H9 (cell line): ENCODE measurements at regions not wholly inside any gene's neighbourhood (a gene's known extent, or its start where the extent isn't known, plus 50 kb on each side); places are given as distances from the start of the nearest gene placed in this dataset.

ENCODE experiments used
- DNase-seq: peaks from one replicate; pipeline ENCODE4 v3.0.0-alpha.2; 2017
- H2AFZ ChIP-seq: one replicate; pipeline ENCODE4 v1.6.1; 2013; ENCODE audit warnings: mild to moderate bottlenecking, low read length, control low read depth, moderate library complexity
- H2AK5ac ChIP-seq: 2 replicates; pipeline ENCODE4 v1.6.1; 2013; ENCODE audit warnings: low read length, control low read depth, mixed read lengths; ENCODE audit not compliant: insufficient read length
- H2BK120ac ChIP-seq: one replicate; pipeline ENCODE4 v1.6.1; 2013; ENCODE audit warnings: low read depth, mild to moderate bottlenecking, low read length, control low read depth, inconsistent platforms; ENCODE audit not compliant: poor library complexity, severe bottlenecking
- H2BK12ac ChIP-seq: 2 replicates; pipeline ENCODE4 v1.6.1; 2013; ENCODE audit warnings: low read length, control low read depth, mixed read lengths, low read depth; ENCODE audit not compliant: insufficient read length
- H2BK15ac ChIP-seq: 2 replicates; pipeline ENCODE4 v1.6.1; 2013; ENCODE audit warnings: low read depth, low read length, control low read depth
- H2BK20ac ChIP-seq: one replicate; pipeline ENCODE4 v1.6.1; 2013; ENCODE audit warnings: low read depth, mild to moderate bottlenecking, low read length, control low read depth, inconsistent platforms; ENCODE audit not compliant: poor library complexity, severe bottlenecking
- H2BK5ac ChIP-seq: 2 replicates; pipeline ENCODE4 v1.6.1; 2013; ENCODE audit warnings: low read length, control low read depth, mixed read lengths; ENCODE audit not compliant: insufficient read length
- H3K14ac ChIP-seq: 2 replicates; pipeline ENCODE4 v1.6.1; 2013; ENCODE audit warnings: low read length, control low read depth; ENCODE audit not compliant: insufficient read depth
- H3K18ac ChIP-seq: 2 replicates; pipeline ENCODE4 v1.6.1; 2013; ENCODE audit warnings: low read depth, mild to moderate bottlenecking, mixed read lengths, low read length, control low read depth; ENCODE audit not compliant: insufficient read length
- H3K23ac ChIP-seq: 2 replicates; pipeline ENCODE4 v1.6.1; 2013; ENCODE audit warnings: low read length, control low read depth, mixed read lengths, low read depth; ENCODE audit not compliant: insufficient read length
- H3K23me2 ChIP-seq: 2 replicates; pipeline ENCODE4 v1.6.1; 2013; ENCODE audit warnings: low read depth, mild to moderate bottlenecking, mixed read lengths, low read length, control low read depth; ENCODE audit not compliant: insufficient read length, poor library complexity, severe bottlenecking
- H3K27ac ChIP-seq: 2 replicates; pipeline ENCODE4 v1.5.1; 2013; ENCODE audit warnings: low read length, control low read depth, mixed read lengths, low read depth; ENCODE audit not compliant: insufficient read length
- H3K27me3 ChIP-seq: 2 replicates; pipeline ENCODE4 v1.6.1; 2013; ENCODE audit warnings: low read length, control low read depth, inconsistent platforms; ENCODE audit not compliant: insufficient read depth
- H3K4ac ChIP-seq: 2 replicates; pipeline ENCODE4 v1.6.1; 2013; ENCODE audit warnings: low read depth, mild to moderate bottlenecking, control low read depth, inconsistent platforms, low read length, moderate library complexity
- H3K4me1 ChIP-seq: 2 replicates; pipeline ENCODE4 v1.6.1; 2013; ENCODE audit warnings: low read length, control low read depth, inconsistent platforms; ENCODE audit not compliant: insufficient read depth
- H3K4me2 ChIP-seq: 2 replicates; pipeline ENCODE4 v1.6.1; 2013; ENCODE audit warnings: low read length, control low read depth, mixed read lengths; ENCODE audit not compliant: insufficient read length, insufficient read depth
- H3K56ac ChIP-seq: 2 replicates; pipeline ENCODE4 v1.6.1; 2013; ENCODE audit warnings: low read depth, mild to moderate bottlenecking, mixed read lengths, low read length, control low read depth; ENCODE audit not compliant: insufficient read length
- H3K79me1 ChIP-seq: 2 replicates; pipeline ENCODE4 v1.6.1; 2013; ENCODE audit warnings: low read depth, mild to moderate bottlenecking, moderate library complexity, low read length, control low read depth, inconsistent platforms; ENCODE audit not compliant: insufficient read depth, poor library complexity, severe bottlenecking
- H3K79me2 ChIP-seq: 2 replicates; pipeline ENCODE4 v1.6.1; 2013; ENCODE audit warnings: low read length, control low read depth, inconsistent platforms; ENCODE audit not compliant: insufficient read depth
- H3K9ac ChIP-seq: 2 replicates; pipeline ENCODE4 v1.6.1; 2013; ENCODE audit warnings: low read length, control low read depth, mixed read lengths; ENCODE audit not compliant: insufficient read length; ENCODE audit errors: extremely low read depth
- H3K9me3 ChIP-seq: one replicate; pipeline ENCODE4 v1.6.1; 2013; ENCODE audit warnings: low read depth, low read length, inconsistent platforms; ENCODE audit not compliant: control insufficient read depth
- H3T11ph ChIP-seq: one replicate; pipeline ENCODE4 v1.6.1; 2013; ENCODE audit warnings: mild to moderate bottlenecking, low read length, control low read depth, inconsistent platforms
- H4K20me1 ChIP-seq: one replicate; pipeline ENCODE4 v1.6.1; 2013; ENCODE audit not compliant: control insufficient read depth, insufficient read length, insufficient read depth
- H4K5ac ChIP-seq: 2 replicates; pipeline ENCODE4 v1.6.1; 2013; ENCODE audit warnings: low read depth, mild to moderate bottlenecking, mixed read lengths, low read length, control low read depth; ENCODE audit not compliant: insufficient read length
- H4K8ac ChIP-seq: replicated peaks from 2 replicates; pipeline ENCODE4 v1.6.1; 2013; ENCODE audit warnings: low read length, control low read depth, mixed read lengths, low read depth; ENCODE audit not compliant: insufficient read length
- H4K91ac ChIP-seq: 2 replicates; pipeline ENCODE4 v1.6.1; 2013; ENCODE audit warnings: low read depth, mild to moderate bottlenecking, moderate library complexity, mixed read lengths, low read length, control low read depth; ENCODE audit not compliant: insufficient read length
- H3K27ac Mint-ChIP-seq, 3 experiments: 2 replicates in 2 of 3; 3 replicates in 1 of 3; pipeline ENCODE4 v1.8.0; 2020 to 2021; ENCODE audit warnings: mixed read lengths in 3 of 3, mild to moderate bottlenecking in 1 of 3, moderate library complexity in 1 of 3
- H3K27me3 Mint-ChIP-seq: 2 replicates; pipeline ENCODE4 v1.8.0; 2021; ENCODE audit warnings: low read depth, mild to moderate bottlenecking, moderate library complexity, mixed read lengths
- H3K36me3 Mint-ChIP-seq, 3 experiments: 2 replicates in 2 of 3; 3 replicates in 1 of 3; pipeline ENCODE4 v1.8.0; 2020 to 2021; ENCODE audit warnings: low read depth in 3 of 3, mixed read lengths in 3 of 3; ENCODE audit not compliant: insufficient read depth in 1 of 3
- H3K4me1 Mint-ChIP-seq, 2 experiments: 2 replicates each; pipeline ENCODE4 v1.8.0; 2020; ENCODE audit warnings: mixed read lengths in 2 of 2
- H3K4me3 Mint-ChIP-seq, 2 experiments: 2 replicates in 1 of 2; 3 replicates in 1 of 2; pipeline ENCODE4 v1.8.0; 2020 to 2021; ENCODE audit warnings: mild to moderate bottlenecking in 2 of 2, mixed read lengths in 2 of 2, moderate library complexity in 1 of 2
- H3K9me3 Mint-ChIP-seq, 2 experiments: 2 replicates in 1 of 2; 3 replicates in 1 of 2; pipeline ENCODE4 v1.8.0; 2020; ENCODE audit warnings: mild to moderate bottlenecking in 2 of 2, mixed read lengths in 2 of 2, moderate library complexity in 1 of 2
- WGBS: extraction: QIAGEN DNeasy Blood & Tissue Kit; methylation state at CpG from one replicate; pipeline ENCODE4 v1.1.7; 2013; ENCODE audit warnings: missing lambda C conversion rate, low lambda C conversion rate, mixed read lengths; ENCODE audit not compliant: insufficient read length; ENCODE audit errors: extremely low coverage; 5-methylcytosine and 5-hydroxymethylcytosine counted together
- TF ChIP-seq, protein P1 (sequence below): fragments of 200-600 bp; sonication (generic); conservative IDR thresholded peaks from 3 replicates; pipeline ENCODE4 v1.8.0; 2021; ENCODE audit warnings: antibody characterized with exemption, mild to moderate bottlenecking

DNA sequence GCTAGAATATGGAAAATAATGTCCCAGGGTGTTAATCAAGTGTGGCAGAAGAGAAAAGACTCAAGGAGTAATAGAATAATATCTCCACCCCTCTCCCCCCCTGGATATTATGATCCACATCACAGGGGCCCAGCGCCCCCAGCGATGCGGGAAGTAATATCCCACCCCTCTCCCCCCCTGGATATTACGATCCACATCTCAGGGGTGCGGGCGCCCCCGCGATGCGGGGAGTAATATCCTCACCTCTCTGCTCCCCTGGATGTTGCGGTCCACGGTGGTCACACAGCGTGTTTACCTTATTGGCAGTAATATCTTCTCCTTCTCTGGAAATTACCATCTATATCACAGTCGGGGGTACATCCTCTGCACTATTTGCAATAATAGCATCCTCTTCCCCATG, 97.1 kb upstream of the OSBPL11 start:
- Histone ChIP-seq H3K79me1 (no peaks in the 10 kb centered on the region), H3K27ac (no peak overlapping the region), H2BK5ac (no peak overlapping the region), H2AFZ (no peak overlapping the region), H3K14ac (no peak overlapping the region), H3K56ac (no peak overlapping the region), H3K4me1 (no peaks in the 10 kb centered on the region), H3K23me2 (no peaks in the 10 kb centered on the region), H3T11ph (no peak overlapping the region), H4K91ac (no peak overlapping the region), H4K5ac (no peak overlapping the region), H4K8ac (no peak overlapping the region), H4K20me1 (no peaks in the 10 kb centered on the region), H2BK20ac (no peak overlapping the region), H3K18ac (no peak overlapping the region), H3K9me3 (no peaks in the 10 kb centered on the region), H2BK120ac (no peak overlapping the region), H2AK5ac (no peak overlapping the region), H3K4me2 (no peak overlapping the region), H2BK15ac (no peak overlapping the region), H3K9ac (no peak overlapping the region), H3K27me3 (no peaks in the 10 kb centered on the region), H3K79me2 (no peaks in the 10 kb centered on the region), H3K4ac (no peak overlapping the region), H3K23ac (no peak overlapping the region), H2BK12ac (no peak overlapping the region)
- TF ChIP-seq, protein P1, sequence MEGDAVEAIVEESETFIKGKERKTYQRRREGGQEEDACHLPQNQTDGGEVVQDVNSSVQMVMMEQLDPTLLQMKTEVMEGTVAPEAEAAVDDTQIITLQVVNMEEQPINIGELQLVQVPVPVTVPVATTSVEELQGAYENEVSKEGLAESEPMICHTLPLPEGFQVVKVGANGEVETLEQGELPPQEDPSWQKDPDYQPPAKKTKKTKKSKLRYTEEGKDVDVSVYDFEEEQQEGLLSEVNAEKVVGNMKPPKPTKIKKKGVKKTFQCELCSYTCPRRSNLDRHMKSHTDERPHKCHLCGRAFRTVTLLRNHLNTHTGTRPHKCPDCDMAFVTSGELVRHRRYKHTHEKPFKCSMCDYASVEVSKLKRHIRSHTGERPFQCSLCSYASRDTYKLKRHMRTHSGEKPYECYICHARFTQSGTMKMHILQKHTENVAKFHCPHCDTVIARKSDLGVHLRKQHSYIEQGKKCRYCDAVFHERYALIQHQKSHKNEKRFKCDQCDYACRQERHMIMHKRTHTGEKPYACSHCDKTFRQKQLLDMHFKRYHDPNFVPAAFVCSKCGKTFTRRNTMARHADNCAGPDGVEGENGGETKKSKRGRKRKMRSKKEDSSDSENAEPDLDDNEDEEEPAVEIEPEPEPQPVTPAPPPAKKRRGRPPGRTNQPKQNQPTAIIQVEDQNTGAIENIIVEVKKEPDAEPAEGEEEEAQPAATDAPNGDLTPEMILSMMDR, result no peak
- no CpG with 5 or more reads among the region's 13 CpGs for WGBS
- Mint-ChIP-seq H3K36me3 (no peaks in the 10 kb centered on the region), H3K27ac (no peak overlapping the region), H3K4me1 (no peaks in the 10 kb centered on the region), H3K4me3 (no peak overlapping the region), H3K27me3 (peaks cover 4% of the 10 kb centered on the region; the same call in 1 of the 2 replicates), H3K9me3 (no peaks in the 10 kb centered on the region)
- no peak for DNase-seq
